Heart left ventricle (tissue), 16 donors: ENCODE measurements at regions not wholly inside any gene's neighbourhood (a gene's known extent, or its start where the extent isn't known, plus 50 kb on each side); places are given as distances from the start of the nearest gene placed in this dataset.

Experiments
- ATAC-seq, 4 donors: fragments of 200-7000 bp; cut with Tn5 transposase; one replicate each; pipeline ENCODE4 v1.9.1; 2020 to 2022; ENCODE audit warnings: moderate library complexity in 4 of 4, mild to moderate bottlenecking in 3 of 4, moderate number of reproducible peaks in 1 of 4
- DNase-seq, 5 donors: peaks; one replicate each; pipeline ENCODE4 v3.0.0-alpha.2; 2020
- H3K27ac ChIP-seq, 12 donors: fragments of 200-600 bp; sonication (generic) in 4 of 12; one replicate each; pipeline versions ENCODE4 v1.5.0 to v1.8.0; 2016 to 2022; ENCODE audit warnings: mild to moderate bottlenecking in 2 of 12
- H3K27me3 ChIP-seq, 9 donors: fragments of 200-600 bp; sonication (generic) in 2 of 9; one replicate each; pipeline versions ENCODE4 v1.5.1 to v1.8.0; 2016 to 2022; ENCODE audit warnings: mild to moderate bottlenecking in 3 of 9
- H3K36me3 ChIP-seq, 9 donors: fragments of 200-600 bp; sonication (generic) in 2 of 9; one replicate each; pipeline versions ENCODE4 v1.5.0 to v1.8.0; 2018 to 2022; ENCODE audit warnings: mild to moderate bottlenecking in 2 of 9
- H3K4me1 ChIP-seq, 12 donors: fragments of 200-600 bp; sonication (generic) in 4 of 12; one replicate each; pipeline versions ENCODE4 v1.5.0 to v1.8.0; 2016 to 2022; ENCODE audit warnings: mild to moderate bottlenecking in 3 of 12
- H3K4me3 ChIP-seq, 12 donors: fragments of 200-600 bp; sonication (generic) in 4 of 12; one replicate each; pipeline versions ENCODE4 v1.5.0 to v1.8.0; 2017 to 2022; ENCODE audit warnings: mild to moderate bottlenecking in 9 of 12, moderate library complexity in 4 of 12
- H3K9me3 ChIP-seq, 12 donors: fragments of 200-600 bp; sonication (generic) in 4 of 12; one replicate each; pipeline versions ENCODE4 v1.5.0 to v1.8.0; 2016 to 2022; ENCODE audit warnings: mild to moderate bottlenecking in 1 of 12
- POLR2A ChIP-seq, 2 donors: fragments of 450-650 bp; IDR thresholded peaks; one replicate each; pipeline ENCODE4 v1.6.1; 2017; ENCODE audit warnings: antibody characterized with exemption in 2 of 2, mild to moderate bottlenecking in 2 of 2, moderate library complexity in 2 of 2
- WGBS, 4 donors: extraction: QIAGEN DNeasy Blood & Tissue Kit in 2 of 4; methylation state at CpG; one replicate each; pipeline versions ENCODE4 v1.1.5 to v1.1.7; 2013 to 2018; 5-methylcytosine and 5-hydroxymethylcytosine counted together
- intact Hi-C, 10 donors: fragments of 100-400 bp; cut with DNase I; formaldehyde crosslinking; loops; one replicate each; pipeline versions ENCODE4 v1.11.1 to v1.14.2; 2022
- TF ChIP-seq, protein P1 (sequence below), 12 donors: fragments of 200-600 bp; sonication (generic) in 4 of 12; IDR thresholded peaks; one replicate each; pipeline versions ENCODE4 v1.5.0 to v1.8.0; 2018 to 2022; ENCODE audit warnings: antibody characterized with exemption in 12 of 12, mild to moderate bottlenecking in 5 of 12
- donor health status: ischemic (EF 13 %, LVEDD 7.1; RV severe dilation, severe dysfunction).
- donor health status: healthy with polysubstance abuse.
- donor health status: DM: no; HTN: yes; CAD: no.
- donor health status: DM: no; HTN: no; CAD: no.
- donor health status: ischemic (EF 25% LVEDD 6.9; RV normal size, moderate dysfunction).
- donor health status: ischemic (EF 25% LVEDD 5.7; RV mildly dilated, moderate dysfunction).
- donor health status: healthy.
- donor health status: DM: yes; HTN: yes; CAD: no.
- donor health status: ischemic (EF 35%, LVEDD 5.7; RV mildly dilated, moderate dysfunction).
- donor health status: nonischemic (EF 11% LVEDD 7.7; RV severe dilation, severe dysfunction).
- donor health status: DM: yes; HTN: yes; CAD: no.
- donor health status: PGD.
- donor health status: ischemic (EF 29% LVEDD 5.4; RV normal size, mild dysfunction).
- donor health status: nonischemic (EF 23%, LVEDD 6.1; RV moderate dilation, normal function).

DNA sequence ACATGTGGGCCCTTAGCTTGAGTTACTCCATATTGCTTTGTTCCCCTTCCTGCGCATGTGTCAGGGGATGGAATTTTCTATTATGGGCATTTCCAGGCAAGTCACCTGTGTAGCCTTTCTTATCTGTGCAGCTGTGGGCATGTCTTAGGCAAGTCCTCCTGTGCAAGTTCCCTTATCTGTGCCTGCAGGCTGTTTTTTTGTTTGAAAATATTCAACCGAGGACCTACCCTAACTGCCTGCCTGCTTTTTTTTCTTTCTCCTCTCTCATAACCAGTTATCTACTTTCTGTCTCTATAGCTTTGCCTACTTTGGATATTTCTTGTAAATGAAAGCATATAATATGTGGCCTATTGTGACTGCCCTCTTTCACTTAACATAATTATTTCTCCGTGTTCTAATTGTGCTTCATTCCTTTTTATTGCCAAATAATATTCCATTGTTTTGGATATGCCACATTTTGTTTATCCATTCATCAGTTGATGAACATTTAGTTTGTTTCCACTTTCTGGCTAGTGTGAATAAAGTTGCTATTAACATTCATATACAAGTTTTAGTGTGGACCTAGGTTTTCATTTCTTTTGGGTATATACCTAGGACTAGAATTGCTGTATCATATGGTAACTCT is 83.6 kb upstream of the CADM1 start:
- DNase-seq: no peak
- H3K27ac ChIP-seq: no peak overlapping the region

GRCh38 chr11:115585361-115586024 is 81.3 kb upstream of the CADM1 start:
- 91 to 97% (median 95%) methylated on average over 11 of the region's 11 CpGs for WGBS, 4 donors
- peaks cover 0 to 19% (median 6%) of the 10 kb centered on the region in 12 donors for H3K4me1 ChIP-seq
- no peaks in the 10 kb centered on the region for H3K27me3 ChIP-seq

More for the DNA sequence above, 83.6 kb upstream of the CADM1 start:
- no peaks in the 10 kb centered on the region for H3K27me3 ChIP-seq
- TF ChIP-seq, protein P1, sequence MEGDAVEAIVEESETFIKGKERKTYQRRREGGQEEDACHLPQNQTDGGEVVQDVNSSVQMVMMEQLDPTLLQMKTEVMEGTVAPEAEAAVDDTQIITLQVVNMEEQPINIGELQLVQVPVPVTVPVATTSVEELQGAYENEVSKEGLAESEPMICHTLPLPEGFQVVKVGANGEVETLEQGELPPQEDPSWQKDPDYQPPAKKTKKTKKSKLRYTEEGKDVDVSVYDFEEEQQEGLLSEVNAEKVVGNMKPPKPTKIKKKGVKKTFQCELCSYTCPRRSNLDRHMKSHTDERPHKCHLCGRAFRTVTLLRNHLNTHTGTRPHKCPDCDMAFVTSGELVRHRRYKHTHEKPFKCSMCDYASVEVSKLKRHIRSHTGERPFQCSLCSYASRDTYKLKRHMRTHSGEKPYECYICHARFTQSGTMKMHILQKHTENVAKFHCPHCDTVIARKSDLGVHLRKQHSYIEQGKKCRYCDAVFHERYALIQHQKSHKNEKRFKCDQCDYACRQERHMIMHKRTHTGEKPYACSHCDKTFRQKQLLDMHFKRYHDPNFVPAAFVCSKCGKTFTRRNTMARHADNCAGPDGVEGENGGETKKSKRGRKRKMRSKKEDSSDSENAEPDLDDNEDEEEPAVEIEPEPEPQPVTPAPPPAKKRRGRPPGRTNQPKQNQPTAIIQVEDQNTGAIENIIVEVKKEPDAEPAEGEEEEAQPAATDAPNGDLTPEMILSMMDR (IDR thresholded peaks at IDR 0.05): no peak
- TF ChIP-seq POLR2A (IDR thresholded peaks at IDR 0.05): no peak
- H3K36me3 ChIP-seq: no peaks in the 10 kb centered on the region
- H3K4me1 ChIP-seq: peaks cover 0 to 4% (median 0%) of the 10 kb centered on the region in 12 donors
- no peak for ATAC-seq
- intact Hi-C loops: no loop called here
- peaks cover 0 to 15% (median 3%) of the 10 kb centered on the region in 12 donors for H3K9me3 ChIP-seq
- 90 to 94% (median 94%) methylated on average over 3 of the region's 3 CpGs for WGBS, 4 donors
- H3K4me3 ChIP-seq: no peak overlapping the region

GRCh38 chr11:115581871-115582639 is 77.8 kb upstream of the CADM1 start:
- no peak for TF ChIP-seq POLR2A (IDR thresholded peaks at IDR 0.05)
- TF ChIP-seq, protein P1 (IDR thresholded peaks at IDR 0.05): peak in 1 of 12 donors; percentile 8
- no peak for DNase-seq
- peaks cover 0 to under 1% (median 0%) of the 10 kb centered on the region in 12 donors for H3K9me3 ChIP-seq
- H3K27ac ChIP-seq: no peak overlapping the region
- peak in 2 of 4 donors; percentile 33 to 49 for ATAC-seq
- intact Hi-C loops: no loop called here
- no peaks in the 10 kb centered on the region for H3K27me3 ChIP-seq
- 82 to 89% (median 85%) methylated on average over 20 of the region's 20 CpGs for WGBS, 4 donors
- no peak overlapping the region for H3K4me3 ChIP-seq
- H3K36me3 ChIP-seq: no peaks in the 10 kb centered on the region
- H3K4me1 ChIP-seq: peaks cover 0 to 15% (median 6%) of the 10 kb centered on the region in 12 donors

More at GRCh38 chr11:115585361-115586024, 81.3 kb upstream of the CADM1 start:
- Histone ChIP-seq H3K36me3 (no peaks in the 10 kb centered on the region), H3K27ac (no peak overlapping the region), H3K4me3 (no peak overlapping the region), H3K9me3 (peaks cover 0 to 15% (median 3%) of the 10 kb centered on the region in 12 donors)
- no peak for ATAC-seq
- DNase-seq: no peak
- TF ChIP-seq, protein P1 (IDR thresholded peaks at IDR 0.05): no peak
- TF ChIP-seq POLR2A (IDR thresholded peaks at IDR 0.05): no peak
- intact Hi-C loops: no loop called here
